GM21576 (cell line): ENCODE measurements at regions not wholly inside any gene's neighbourhood (a gene's known extent, or its start where the extent isn't known, plus 50 kb on each side); places are given as distances from the start of the nearest gene placed in this dataset.
"Not testable (repeated sequence)": the region's sequence is repeated elsewhere in the genome, so short reads cannot be mapped to it uniquely, and the experiment has no call there.

Experiments used
- ATAC-seq: cut with Tn5 transposase; IDR thresholded peaks from one replicate; pipeline ENCODE4 v1.9.1; 2021; ENCODE audit warnings: mild to moderate bottlenecking, moderate library complexity; ENCODE audit not compliant: unreplicated experiment

DNA sequence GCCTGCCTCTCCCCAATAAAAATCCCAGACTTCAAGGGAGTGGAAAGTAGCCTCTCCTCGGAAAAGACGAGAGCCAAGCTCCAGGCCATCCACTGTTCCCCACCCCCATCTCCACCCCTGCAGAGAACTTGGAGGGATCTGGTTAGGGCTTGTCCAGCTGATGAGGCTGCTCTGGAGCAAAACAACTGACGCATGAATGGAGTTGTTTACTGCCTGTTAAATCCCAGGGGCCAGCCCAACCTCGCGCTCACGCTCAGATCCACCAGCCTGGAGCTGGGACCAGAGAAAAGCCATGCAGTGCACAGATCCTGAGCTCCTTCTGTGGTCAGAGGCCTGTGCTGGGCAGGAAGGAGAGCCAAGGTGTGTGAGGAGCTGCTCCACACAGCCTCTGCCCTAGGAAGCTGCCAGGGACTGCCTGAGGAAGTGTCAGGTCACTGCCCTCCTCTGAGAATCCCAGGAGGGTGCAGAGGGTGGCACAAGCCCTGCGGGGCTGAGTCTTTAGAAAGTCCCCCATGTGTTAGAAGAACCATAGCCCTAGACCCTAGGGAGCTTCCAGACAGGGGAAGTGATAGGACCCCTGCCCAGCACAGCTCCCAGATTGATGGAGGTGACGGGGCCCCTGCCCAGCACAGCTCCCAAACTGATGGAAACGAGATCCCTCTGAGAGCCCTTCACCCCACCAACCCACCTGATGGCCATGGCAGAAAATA lies 109.0 kb upstream of the IPO9 start:
- ATAC-seq, result no peak

DNA sequence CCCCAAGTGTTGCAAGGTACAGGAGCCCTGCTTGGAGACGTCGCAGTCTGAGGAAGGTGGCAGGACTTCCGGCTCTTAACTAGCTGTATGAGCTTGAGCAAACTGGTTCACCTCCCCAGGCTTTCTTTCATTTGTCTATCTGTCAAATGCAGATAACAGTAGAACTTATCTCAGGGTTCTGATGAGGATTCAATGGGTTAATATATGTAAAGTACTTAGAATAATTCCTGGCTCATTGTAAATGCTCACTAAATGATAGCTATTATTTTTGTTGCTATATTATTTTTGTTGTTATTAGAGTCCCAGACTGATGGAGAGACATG lies 108.5 kb upstream of the IPO9 start:
- no peak for ATAC-seq

DNA sequence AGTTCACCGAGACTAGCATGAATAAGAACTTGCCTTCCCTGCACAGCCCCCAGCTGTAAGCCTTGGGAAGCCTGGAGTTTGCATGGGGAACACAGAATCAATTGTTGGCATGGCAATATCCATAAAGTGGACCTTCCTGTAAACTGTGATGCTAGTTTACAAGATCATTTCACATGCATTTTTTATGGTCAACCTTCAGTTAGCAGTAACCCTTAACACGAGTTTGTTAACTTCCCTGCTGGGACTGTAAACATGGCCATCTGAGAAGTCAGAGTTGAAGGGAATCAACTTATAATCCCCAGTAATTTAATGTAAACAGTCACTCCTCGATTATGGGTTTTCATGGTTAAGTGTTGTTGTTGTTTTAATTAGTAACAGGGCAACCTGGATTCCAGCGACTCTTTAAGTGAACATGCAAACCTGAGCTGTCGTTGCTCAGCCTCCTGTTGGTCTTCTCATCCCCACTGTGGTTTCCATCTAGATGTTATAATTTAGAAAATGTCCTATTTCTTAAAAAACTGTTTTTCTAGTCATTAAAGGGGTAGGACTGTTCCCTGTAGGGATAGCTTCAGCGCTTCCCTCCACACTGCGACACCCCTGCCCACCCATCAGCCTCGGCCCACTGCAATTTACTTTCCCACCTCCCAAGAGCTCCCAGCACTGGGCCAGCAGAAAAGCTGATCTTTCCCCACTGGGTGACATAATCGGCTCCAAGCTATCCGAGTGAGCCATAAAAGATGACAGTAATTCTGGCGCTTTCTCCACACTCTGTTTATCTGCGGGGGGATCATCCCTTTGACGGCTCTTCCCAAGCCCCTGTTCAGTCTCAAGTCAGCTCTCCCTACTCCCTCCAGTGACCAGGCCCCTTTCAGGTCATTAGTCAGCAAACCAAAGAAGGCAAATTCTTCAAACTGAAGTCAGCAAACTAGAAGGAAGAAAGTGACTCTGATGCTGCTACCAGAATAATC lies 107.6 kb upstream of the IPO9 start:
- no peak for ATAC-seq

DNA sequence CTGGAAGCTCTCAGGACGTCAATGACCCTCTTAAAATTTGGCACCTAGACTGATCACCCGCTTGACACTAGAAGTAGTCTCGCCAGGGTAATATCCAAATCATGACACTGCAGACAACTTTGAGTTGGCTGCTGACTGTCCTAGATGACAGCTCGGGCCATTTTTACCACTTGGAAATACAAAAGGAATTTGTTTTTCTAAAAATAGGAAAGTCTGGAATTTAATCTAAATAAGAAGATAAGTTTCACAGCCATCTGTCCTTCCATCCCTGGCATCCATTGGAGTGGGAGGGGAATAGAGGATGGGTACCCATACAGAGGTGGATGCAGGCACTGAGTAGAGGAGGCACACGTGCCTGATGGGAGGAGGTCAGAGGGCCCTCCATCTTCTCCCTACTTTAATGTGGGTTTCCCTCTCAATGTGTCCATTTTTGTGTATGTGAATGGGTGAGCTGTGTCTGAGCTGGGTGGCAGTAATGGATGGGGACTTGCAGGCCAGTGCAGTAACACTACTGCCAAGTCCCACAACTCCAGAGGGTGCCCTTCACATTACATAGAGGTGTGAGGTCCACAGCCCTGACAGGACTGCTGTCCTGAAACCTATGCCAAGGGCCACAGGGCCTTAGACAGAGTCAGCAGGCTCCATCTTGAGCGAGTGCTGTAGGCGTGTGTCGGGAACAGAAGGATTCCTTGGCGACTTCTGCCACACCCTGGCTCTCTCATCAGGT lies 104.8 kb upstream of the IPO9 start:
- ATAC-seq, result no peak

DNA sequence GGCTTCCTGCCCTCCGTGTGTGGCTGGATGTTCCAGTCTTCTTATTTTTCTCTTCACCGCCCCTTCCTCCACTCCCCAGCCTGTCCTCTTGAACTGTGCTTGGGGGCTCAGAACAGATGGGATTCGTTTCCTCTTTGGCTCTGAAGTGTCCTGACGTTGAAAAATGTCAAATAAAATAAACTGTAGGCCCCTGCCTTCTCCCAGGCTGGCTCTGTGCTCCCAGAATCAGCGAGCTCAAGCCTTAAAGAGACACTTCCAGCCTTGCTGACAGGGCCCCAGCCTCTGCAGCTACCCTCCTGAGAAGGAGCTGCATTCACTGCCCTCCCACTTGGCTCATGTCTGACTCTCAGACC lies 104.2 kb upstream of the IPO9 start:
- no peak for ATAC-seq

DNA sequence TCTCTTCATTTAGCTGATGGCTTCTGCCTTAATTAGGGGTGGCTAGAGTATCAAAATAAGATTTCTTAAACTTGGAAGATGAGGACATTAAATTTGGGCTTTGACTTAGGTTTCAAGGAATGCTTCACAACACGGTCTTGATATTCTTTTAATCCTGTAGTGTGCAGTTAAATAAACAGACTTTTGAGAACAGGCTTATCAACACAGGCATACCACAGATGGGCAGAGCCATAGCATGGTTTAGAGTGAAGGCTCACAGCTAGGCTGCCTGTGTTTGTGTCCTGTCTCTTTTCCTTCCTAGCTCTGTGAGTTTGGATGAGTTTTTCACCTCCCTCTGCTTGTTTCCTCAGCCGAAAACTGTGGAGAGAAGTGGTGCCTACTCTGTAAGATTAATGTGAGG lies 102.3 kb upstream of the IPO9 start:
- ATAC-seq, result no peak

DNA sequence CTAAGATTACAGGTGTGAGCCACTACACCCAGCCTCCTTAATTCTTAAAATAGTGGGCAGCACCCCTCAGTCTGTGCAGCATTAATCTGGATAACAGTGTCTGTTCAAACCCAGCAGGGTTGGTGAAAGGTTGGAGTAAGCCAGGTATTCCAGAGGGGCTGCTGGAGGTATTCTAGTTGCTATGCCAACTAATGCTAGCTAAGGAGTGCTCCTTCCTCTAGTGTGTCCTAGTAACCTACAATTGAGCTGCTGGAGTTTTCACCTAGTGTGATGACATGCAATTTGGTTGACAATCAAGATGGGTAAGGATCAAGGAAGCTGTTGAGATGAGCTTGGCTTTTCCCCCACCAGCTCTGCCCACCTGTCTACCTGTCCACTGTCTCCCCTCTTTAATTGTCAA lies 100.2 kb upstream of the IPO9 start:
- no peak for ATAC-seq

DNA sequence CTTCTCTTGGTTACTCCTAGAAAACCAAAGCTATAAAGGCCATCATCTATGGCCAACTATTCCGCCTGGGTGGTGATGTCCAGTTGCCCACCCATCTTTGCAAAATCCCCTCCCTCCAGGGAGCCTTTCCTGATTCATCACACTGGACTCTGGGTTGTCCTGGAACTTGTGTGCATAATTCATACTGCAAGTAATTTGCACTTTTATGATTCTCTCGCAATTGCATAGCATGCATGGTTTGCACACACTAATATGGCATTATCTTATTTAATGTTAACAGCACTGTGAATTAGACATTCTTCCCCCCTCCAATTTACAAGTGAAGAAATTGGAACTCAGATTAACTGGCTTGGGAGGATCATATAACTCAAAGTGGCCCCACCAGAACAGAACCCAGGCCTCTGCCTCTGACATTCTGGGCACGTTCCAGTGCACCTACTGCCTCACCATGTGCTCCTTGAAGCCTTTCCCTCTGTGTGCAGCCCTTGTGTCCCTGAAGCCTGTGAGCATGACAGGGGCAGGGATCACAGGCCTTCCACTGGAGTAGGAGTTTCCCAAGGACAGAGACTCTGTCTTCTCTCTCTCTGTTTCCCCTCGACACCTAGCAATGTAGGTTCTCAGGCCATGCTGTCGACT lies 98.9 kb upstream of the IPO9 start:
- ATAC-seq, result no peak

DNA sequence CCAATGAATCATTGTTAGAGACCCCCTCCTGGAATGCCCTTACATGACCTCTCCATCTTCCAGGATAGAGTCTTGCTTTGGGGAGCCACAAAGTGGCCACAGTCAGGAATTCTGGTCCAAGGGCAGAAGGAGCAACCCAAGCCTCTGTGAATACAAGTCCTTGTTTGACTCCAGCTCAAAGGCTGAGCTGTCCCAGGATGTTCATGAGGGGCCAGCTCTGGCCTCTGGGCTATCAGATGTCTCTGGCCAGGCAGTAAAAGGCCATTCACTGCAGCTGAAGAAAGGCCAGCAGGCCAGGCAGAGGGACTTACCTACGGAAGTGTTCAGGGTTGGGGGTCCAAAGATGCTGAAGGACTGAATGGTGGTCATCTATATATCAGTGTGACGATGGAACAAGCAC lies 98.3 kb upstream of the IPO9 start:
- ATAC-seq, result no peak

DNA sequence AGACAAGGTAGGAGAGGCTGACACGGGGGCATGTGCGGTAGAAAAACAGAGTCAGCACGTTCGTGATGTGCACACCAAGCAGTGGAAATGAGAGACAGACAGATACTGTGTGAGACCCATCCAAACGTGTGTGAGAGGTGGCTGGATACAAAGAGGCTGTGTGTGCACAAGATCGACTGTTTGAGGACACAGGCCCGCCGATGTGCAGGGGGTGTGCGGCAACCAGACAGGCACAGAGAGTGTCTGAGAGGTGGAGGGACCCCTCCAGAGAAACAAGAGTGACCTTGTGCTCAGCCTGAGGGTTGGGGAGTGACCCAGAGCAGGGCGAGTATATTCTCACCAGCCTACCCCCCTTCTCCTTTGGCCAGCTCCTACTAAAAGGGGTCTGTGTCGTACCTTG lies 97.8 kb upstream of the IPO9 start:
- ATAC-seq, result no peak

DNA sequence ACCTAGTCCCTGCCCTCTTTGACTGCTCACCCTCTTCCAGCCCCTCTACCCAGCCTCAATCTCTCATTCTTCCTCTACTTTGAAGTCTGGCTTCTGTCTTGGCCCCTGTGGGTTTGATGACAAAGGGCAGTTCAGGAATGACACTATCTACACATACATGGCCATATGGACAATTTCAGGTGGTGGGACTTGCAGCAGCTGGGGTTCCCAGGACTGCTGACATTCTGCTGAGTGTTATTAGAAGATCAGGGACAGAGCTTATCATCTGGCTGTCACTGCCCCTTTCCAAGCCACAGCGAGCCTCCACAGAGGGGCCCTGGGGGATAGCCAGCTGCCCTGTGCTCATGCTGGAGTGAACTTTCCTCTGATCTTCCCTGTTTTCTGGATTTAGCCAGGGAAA lies 97.4 kb upstream of the IPO9 start:
- no peak for ATAC-seq

DNA sequence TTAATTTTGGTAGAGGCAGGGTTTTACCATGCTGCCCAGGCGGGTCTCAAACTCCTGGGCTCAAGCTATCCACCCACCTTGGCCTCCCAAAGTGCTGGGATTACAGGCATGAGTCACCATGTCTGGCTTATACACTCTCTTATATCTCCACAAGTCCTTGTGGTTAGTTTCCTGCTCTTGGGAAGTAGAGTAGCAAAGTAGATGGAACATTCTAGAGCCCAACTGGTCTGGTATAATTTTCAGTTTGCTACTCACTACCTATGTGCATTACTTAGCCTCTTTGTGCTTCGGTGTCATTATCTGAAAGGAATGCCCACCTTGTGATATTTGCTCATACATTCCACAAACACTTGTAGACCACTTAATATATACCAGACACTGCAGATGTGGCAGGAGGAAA lies 96.6 kb upstream of the IPO9 start:
- ATAC-seq, result no peak

DNA sequence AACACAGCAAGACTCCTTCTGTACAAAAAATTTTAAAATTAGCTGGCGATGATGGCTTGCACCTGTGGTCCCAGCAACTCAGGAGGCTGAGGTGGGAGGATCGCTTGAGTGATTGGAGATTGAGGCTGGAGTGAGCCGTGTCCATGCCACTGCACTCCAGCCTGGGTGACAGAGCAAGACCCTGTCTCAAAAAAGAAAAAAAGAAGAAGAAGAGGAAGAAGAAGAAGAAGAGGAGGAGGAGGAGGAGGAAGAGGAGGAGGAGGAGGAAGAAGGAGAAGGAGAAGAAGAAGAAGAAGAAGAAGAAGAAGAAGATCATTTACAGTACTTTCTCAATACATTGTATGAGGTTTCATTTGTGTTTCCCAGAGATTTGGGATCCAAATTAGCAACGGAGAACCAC lies 94.7 kb upstream of the IPO9 start:
- ATAC-seq, result not testable (repeated sequence)

DNA sequence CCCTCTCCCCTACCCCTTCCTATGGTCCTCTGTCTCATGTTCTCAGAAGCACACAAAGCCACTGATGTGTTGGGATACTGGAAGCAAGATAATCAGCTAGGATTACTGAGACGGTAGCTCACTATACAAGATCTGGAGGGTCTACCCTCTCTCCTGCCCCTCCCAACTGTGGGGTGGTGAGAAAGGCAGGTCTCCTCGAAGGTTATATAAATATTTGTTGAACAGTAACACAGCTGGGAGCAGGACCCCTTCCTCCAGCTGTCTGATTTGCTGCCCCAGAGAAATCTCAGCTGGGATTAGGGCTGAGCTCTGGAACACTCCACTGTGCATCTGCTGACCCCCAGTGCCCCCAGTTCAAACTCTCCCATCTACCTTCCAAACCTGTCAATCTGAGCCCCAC lies 94.2 kb upstream of the IPO9 start:
- ATAC-seq, result no peak

DNA sequence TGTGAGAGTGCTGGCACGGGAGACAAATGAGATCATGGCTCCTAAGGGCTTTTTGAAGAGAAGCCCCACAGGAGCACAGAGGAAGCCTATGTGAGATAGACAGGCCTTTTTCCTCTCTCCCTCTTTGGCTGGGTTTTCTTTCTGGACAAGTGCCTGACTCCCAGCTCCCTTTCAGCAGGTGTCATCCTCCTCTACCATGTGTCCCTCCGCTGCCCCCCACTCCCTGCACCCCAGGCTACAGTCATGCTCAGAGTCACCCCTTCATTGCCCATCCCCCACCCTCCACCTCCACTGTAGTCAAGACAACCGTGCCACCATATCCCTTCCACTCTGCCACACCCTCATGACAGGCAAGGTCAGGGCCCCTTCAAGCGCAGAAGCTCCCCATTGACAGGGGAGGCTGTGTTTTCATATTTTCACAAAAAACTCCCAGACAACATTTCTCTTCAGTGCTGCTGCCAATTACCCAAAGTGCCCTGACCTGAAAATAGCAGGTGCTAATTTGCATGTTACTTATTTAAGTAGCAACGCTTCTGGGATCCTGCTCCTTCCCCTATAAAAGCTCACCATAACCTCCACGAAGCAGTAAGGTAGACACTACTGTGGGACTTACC lies 92.1 kb upstream of the IPO9 start:
- no peak for ATAC-seq

DNA sequence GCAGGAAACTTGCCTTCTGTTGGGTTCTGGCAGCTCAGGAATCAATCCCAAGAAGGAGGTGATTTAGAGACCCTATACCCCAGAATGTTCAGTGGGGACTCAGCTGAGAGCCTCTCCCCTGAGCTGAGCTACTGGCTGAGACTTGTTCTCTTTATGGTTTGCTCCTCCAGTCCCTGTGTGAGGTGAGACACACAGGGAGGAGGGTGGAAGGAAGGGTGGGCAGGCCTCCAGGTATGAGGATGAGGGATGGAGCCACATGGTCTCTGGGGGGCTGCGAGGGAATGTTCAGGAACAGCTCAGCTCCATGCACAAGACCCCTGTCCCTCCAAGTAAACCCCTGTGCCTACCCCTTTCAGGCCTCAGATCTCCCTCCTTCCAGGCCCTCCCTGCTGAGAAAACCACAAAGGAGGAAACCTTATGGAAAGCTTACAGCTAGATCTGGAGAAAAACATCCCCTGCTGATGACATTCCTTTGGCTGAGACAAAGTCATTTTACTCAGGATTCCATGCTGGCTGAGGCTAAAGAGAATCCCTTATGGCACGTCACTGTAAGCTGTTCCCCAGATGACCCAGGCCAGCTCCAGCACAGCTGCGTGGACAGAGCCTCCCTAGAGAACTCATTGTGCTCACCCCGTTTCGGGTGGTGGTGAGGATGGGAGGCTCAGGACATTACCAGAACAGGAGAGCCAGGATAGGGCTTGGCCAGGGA lies 91.5 kb upstream of the IPO9 start:
- no peak for ATAC-seq

DNA sequence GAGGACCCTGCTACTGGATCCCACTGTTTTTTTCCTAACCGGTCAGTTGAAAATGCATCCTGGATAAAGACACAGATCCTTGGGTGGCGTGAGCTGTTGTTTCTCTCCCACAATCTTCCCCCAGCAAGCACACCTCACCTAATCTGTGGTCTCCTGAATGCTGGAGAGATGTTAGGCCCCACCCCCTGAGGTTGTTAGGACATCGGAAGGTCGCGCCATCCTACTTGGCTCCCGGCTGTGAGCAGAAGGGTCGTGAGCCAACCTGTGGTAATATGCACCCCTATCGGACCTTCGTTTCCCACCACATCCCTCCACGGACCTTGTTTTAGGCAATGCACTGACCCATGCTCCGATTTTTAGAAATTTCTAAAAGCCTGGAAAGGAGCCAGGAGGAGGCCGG lies 89.9 kb upstream of the IPO9 start:
- no peak for ATAC-seq

DNA sequence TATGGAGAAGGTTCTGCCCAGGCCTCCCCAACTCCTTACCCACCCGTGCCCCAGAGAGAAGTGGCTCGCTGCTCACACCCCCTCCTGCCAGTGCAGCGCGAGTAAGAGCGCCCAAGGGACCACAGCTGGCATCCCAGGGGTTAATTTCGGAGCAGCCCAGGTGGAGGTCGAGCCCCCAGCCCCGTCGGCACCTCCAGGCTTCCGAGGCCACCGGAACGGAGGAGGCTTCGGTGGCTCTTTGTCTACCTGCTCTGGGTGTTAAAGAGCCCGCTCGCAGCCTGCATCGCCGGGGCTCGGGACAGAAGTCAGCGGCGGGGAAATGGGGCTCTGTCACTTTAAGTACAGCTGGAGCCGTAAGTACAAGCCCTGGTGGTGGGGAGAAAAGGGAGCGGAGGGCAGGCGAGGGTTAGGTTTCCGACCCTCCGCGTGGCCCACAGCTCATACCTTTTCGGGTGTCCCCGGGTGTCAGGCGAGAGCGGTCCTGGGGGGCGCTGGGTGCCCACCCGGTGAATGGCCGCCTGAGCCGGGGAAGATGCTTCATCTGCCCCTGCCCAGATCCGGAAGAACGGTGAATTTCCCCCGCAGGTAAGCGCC lies 89.4 kb upstream of the IPO9 start:
- no peak for ATAC-seq

DNA sequence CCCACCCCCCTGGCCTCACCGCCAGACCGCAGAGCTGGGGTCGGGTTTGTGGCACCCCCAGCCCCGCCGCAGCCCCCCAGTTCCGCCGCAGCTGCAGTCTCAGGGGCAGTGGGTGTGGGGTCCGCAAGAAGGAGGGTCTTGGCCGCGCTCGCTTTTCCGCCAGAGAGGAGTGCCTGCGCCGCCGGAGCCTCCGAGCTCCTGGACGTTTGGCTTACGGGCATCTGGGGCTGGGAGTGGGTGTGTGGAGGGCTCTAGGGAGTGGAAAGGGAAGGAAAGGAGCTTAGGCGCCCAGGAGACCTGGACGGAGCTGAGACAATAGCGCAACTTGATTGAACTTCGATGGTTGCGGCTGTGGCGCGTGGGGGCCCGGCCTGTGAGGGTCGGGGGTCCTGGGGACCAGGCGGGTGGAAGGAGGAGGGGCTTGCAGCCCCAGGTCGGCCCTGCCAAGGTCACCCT lies 88.8 kb upstream of the IPO9 start:
- ATAC-seq, result no peak

DNA sequence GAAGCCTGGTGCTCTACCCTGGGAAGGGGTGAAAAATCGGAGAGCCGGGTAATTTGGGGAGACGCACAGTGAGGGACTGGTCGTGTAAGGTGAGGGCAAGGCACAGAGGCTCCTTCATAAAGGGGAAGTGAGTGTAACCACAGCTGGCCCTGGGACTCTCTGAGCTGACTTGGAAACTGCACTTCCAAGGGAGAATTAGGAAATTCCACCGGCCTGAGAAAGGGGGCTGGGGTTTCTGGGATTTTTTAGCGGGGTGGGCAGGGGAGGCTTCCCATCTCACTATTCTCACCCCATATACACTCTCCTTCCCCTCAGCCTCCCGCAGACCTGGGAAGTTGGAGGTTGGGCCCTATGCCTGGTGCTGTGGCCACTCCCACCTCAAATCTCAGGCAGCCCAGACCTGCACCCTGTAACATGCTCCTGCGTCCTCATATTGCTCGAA lies 88.3 kb upstream of the IPO9 start:
- no peak for ATAC-seq
